ENCODE measurements at regions not wholly inside any gene's neighbourhood (a gene's known extent, or its start where the extent isn't known, plus 50 kb on each side); places are given as distances from the start of the nearest gene placed in this dataset.

- TF ChIP-seq, protein P1, sequence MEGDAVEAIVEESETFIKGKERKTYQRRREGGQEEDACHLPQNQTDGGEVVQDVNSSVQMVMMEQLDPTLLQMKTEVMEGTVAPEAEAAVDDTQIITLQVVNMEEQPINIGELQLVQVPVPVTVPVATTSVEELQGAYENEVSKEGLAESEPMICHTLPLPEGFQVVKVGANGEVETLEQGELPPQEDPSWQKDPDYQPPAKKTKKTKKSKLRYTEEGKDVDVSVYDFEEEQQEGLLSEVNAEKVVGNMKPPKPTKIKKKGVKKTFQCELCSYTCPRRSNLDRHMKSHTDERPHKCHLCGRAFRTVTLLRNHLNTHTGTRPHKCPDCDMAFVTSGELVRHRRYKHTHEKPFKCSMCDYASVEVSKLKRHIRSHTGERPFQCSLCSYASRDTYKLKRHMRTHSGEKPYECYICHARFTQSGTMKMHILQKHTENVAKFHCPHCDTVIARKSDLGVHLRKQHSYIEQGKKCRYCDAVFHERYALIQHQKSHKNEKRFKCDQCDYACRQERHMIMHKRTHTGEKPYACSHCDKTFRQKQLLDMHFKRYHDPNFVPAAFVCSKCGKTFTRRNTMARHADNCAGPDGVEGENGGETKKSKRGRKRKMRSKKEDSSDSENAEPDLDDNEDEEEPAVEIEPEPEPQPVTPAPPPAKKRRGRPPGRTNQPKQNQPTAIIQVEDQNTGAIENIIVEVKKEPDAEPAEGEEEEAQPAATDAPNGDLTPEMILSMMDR (conservative IDR thresholded peaks at IDR 0.05) = no peak
- no peak for DNase-seq (ENCODE audit: low read depth, low spot score)
- Mint-ChIP-seq H3K4me3 (no peak overlapping the region), H3K27me3 (ENCODE audit: low read depth) (peaks cover 85% of the 10 kb centered on the region), H3K36me3 (ENCODE audit: low read depth) (no peaks in the 10 kb centered on the region), H3K27ac (ENCODE audit: unreplicated experiment) (no peak overlapping the region), H3K4me1 (peaks cover 6% of the 10 kb centered on the region), H3K9me3 (no peaks in the 10 kb centered on the region)
Measured at GRCh38 chr17:77690271-77691161, 268.0 kb upstream of the TNRC6C start.

DNA sequence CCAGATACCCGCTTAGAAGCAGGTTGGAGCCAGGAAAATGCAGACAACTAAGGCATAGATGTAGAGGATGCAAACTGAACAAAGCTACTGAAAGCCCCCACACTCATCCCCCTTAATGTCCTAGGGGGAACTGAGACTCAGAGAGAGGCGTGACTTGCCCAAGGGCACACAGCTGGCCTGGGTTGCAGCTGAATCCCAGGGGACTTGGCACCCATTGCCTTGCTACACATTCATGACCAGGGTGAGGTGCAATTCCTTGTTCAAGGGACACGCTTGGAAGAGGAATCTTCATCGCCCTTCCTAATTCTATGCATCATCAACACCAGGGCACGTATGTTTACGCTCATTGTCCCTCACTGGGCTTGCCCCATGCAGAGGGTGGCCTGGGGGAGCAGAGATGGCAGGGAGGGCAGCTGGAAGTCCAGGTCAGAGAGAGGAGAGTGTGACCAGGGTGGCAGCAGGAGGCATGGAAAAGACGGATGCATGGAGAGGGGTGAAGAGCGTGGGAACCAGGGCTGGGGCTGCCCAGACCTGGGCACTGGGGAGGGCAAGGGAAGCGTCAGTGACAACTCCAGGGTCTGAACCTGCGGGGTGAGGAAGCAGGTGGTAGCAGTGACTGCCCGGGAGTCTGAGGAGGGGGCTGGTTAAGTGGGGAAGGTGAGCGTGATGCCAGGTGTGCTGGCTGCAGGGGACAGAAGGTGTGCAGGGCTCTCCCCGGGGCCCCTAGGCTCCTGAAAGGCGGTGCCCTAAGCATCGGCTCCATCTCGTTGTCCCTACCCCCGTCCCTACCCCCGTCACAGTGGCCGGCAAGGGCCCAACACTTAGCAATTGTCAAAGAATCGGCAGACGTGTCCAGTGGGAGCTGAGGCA lies 267.1 kb upstream of the TNRC6C start:
- TF ChIP-seq, protein P1 (conservative IDR thresholded peaks at IDR 0.05) = no peak
- no peaks in the 10 kb centered on the region for H3K9me3 Mint-ChIP-seq
- H3K4me3 Mint-ChIP-seq = no peak overlapping the region
- DNase-seq (ENCODE audit: low read depth, low spot score) = no peak
- no peaks in the 10 kb centered on the region for H3K36me3 Mint-ChIP-seq (ENCODE audit: low read depth)
- no peak overlapping the region for H3K27ac Mint-ChIP-seq (ENCODE audit: unreplicated experiment)
- peaks cover 15% of the 10 kb centered on the region for H3K4me1 Mint-ChIP-seq
- peaks cover 85% of the 10 kb centered on the region for H3K27me3 Mint-ChIP-seq (ENCODE audit: low read depth)

DNA sequence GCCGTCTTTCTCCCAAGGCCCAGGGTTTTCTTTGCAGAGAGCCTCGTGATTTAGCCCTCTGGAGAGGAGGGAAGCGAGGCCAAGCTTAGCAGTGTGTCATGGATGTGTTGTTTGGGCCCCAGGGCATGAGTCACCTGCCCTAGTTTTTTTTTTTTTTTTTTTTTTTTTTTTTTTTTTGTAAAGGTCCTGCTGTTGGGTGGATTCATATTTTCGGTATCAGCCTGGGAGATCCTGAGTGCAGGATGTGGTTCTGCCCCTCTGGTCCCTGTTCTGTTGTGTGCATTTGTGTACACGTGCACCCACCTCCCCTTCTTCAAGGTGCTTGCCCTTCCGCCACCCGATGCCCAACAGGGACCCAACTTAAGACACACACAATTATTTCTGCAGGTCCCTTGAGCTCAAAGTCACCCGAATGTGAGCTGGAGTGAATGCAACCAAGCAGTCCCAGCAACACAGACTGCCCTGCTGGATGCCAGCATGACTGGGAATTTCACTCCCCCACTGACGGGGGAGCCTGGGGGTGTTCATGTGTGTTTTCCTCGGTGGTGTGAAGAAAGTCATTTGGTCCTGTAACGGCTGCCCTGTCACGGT lies 265.8 kb upstream of the TNRC6C start:
- DNase-seq (ENCODE audit: low read depth, low spot score) = no peak
- Mint-ChIP-seq H3K9me3 (no peaks in the 10 kb centered on the region), H3K27me3 (ENCODE audit: low read depth) (peaks cover 87% of the 10 kb centered on the region), H3K4me1 (peaks cover 12% of the 10 kb centered on the region), H3K27ac (ENCODE audit: unreplicated experiment) (no peak overlapping the region), H3K4me3 (no peak overlapping the region), H3K36me3 (ENCODE audit: low read depth) (no peaks in the 10 kb centered on the region)
- TF ChIP-seq, protein P1 (conservative IDR thresholded peaks at IDR 0.05) = no peak

DNA sequence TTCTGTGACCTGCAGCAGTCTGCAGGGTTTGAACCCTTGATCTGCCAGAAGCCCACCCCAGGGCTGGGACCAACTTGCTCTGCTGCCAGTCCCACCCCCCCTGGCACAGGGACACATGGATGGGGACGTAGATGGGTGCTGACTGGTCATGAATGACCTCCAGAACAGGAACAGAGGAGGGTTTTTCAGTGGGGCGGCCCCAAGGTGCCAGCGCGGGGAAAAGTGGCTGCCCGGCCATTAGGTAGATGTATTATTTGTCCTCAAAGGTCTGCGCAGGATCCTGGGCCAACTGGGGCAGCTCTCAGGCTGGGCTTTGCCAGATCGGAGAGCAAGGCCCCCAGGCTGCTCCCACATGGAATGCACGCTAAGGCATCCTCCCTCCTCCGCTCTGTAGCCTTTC lies 265.2 kb upstream of the TNRC6C start:
- DNase-seq (ENCODE audit: low read depth, low spot score) = no peak
- Mint-ChIP-seq H3K4me3 (no peak overlapping the region), H3K9me3 (no peaks in the 10 kb centered on the region), H3K4me1 (peaks cover 12% of the 10 kb centered on the region), H3K27me3 (ENCODE audit: low read depth) (peaks cover 85% of the 10 kb centered on the region), H3K27ac (ENCODE audit: unreplicated experiment) (no peak overlapping the region), H3K36me3 (ENCODE audit: low read depth) (no peaks in the 10 kb centered on the region)
- TF ChIP-seq, protein P1 (conservative IDR thresholded peaks at IDR 0.05) = no peak

GRCh38 chr17:77693776-77694175 lies 264.7 kb upstream of the TNRC6C start:
- H3K27ac Mint-ChIP-seq (ENCODE audit: unreplicated experiment) = no peak overlapping the region
- TF ChIP-seq, protein P1 (conservative IDR thresholded peaks at IDR 0.05) = no peak
- H3K36me3 Mint-ChIP-seq (ENCODE audit: low read depth) = no peaks in the 10 kb centered on the region
- peaks cover 89% of the 10 kb centered on the region for H3K27me3 Mint-ChIP-seq (ENCODE audit: low read depth)
- no peak overlapping the region for H3K4me3 Mint-ChIP-seq
- peaks cover 16% of the 10 kb centered on the region for H3K4me1 Mint-ChIP-seq
- no peaks in the 10 kb centered on the region for H3K9me3 Mint-ChIP-seq
- no peak for DNase-seq (ENCODE audit: low read depth, low spot score)

All from neural crest cell (in vitro differentiated cells).